Rectal smooth muscle tissue (tissue), 1 donor: ENCODE measurements at regions not wholly inside any gene's neighbourhood (a gene's known extent, or its start where the extent isn't known, plus 50 kb on each side); places are given as distances from the start of the nearest gene placed in this dataset.

Experiments used
- H3K27ac ChIP-seq: one replicate; pipeline ENCODE4 v1.7.0; 2013; ENCODE audit warnings: low read depth, low read length, inconsistent platforms
- H3K27me3 ChIP-seq: one replicate; pipeline ENCODE4 v1.7.0; 2013; ENCODE audit warnings: low read length; ENCODE audit not compliant: control insufficient read depth, insufficient read depth
- H3K36me3 ChIP-seq: one replicate; pipeline ENCODE4 v1.7.0; 2013; ENCODE audit warnings: low read length; ENCODE audit not compliant: control insufficient read depth, insufficient read depth
- H3K4me1 ChIP-seq: one replicate; pipeline ENCODE4 v1.7.0; 2013; ENCODE audit warnings: low read length; ENCODE audit not compliant: control insufficient read depth, insufficient read depth
- H3K4me3 ChIP-seq: one replicate; pipeline ENCODE4 v1.7.0; 2013; ENCODE audit warnings: low read length
- H3K9ac ChIP-seq: one replicate; pipeline ENCODE4 v1.7.0; 2013; ENCODE audit warnings: low read length

- no peak overlapping the region for H3K4me3 ChIP-seq
- H3K27me3 ChIP-seq = peaks cover 1% of the 10 kb centered on the region
- no peak overlapping the region for H3K9ac ChIP-seq
- peaks cover 23% of the 10 kb centered on the region for H3K4me1 ChIP-seq
- no peaks in the 10 kb centered on the region for H3K36me3 ChIP-seq
- no peak overlapping the region for H3K27ac ChIP-seq
Measured at GRCh38 chr3:56994391-56994790, 66.1 kb upstream of the SPATA12 start.

GRCh38 chr3:56990641-56991015, 69.8 kb upstream of the SPATA12 start:
- H3K27me3 ChIP-seq = peaks cover 4% of the 10 kb centered on the region
- H3K27ac ChIP-seq = no peak overlapping the region
- H3K4me3 ChIP-seq = no peak overlapping the region
- H3K36me3 ChIP-seq = no peaks in the 10 kb centered on the region
- no peak overlapping the region for H3K9ac ChIP-seq
- H3K4me1 ChIP-seq = peaks cover 13% of the 10 kb centered on the region

GRCh38 chr3:56989977-56990640, 70.4 kb upstream of the SPATA12 start:
- Histone ChIP-seq H3K4me1 (peaks cover 13% of the 10 kb centered on the region), H3K27ac (no peak overlapping the region), H3K9ac (no peak overlapping the region), H3K27me3 (peaks cover 4% of the 10 kb centered on the region), H3K36me3 (no peaks in the 10 kb centered on the region), H3K4me3 (no peak overlapping the region)

GRCh38 chr3:56989169-56989976, 71.1 kb upstream of the SPATA12 start:
- Histone ChIP-seq H3K27ac (peak overlapping the region; percentile 8), H3K36me3 (no peaks in the 10 kb centered on the region), H3K9ac (no peak overlapping the region), H3K4me3 (peak overlapping the region; percentile 21), H3K4me1 (peaks cover 13% of the 10 kb centered on the region), H3K27me3 (peaks cover 4% of the 10 kb centered on the region)

- H3K36me3 ChIP-seq = no peaks in the 10 kb centered on the region
- peaks cover 4% of the 10 kb centered on the region for H3K27me3 ChIP-seq
- H3K27ac ChIP-seq = no peak overlapping the region
- no peak overlapping the region for H3K4me3 ChIP-seq
- no peak overlapping the region for H3K9ac ChIP-seq
- H3K4me1 ChIP-seq = peaks cover 13% of the 10 kb centered on the region
Measured at GRCh38 chr3:56988458-56989168, 71.9 kb upstream of the SPATA12 start.

- H3K27ac ChIP-seq = no peak overlapping the region
- no peaks in the 10 kb centered on the region for H3K36me3 ChIP-seq
- peaks cover 4% of the 10 kb centered on the region for H3K27me3 ChIP-seq
- no peak overlapping the region for H3K4me3 ChIP-seq
- no peak overlapping the region for H3K9ac ChIP-seq
- peaks cover 13% of the 10 kb centered on the region for H3K4me1 ChIP-seq
Measured at GRCh38 chr3:56987238-56987895, 73.1 kb upstream of the SPATA12 start.

- H3K27me3 ChIP-seq = peaks cover 4% of the 10 kb centered on the region
- H3K9ac ChIP-seq = no peak overlapping the region
- H3K27ac ChIP-seq = no peak overlapping the region
- H3K4me3 ChIP-seq = no peak overlapping the region
- H3K4me1 ChIP-seq = peaks cover 13% of the 10 kb centered on the region
- H3K36me3 ChIP-seq = no peaks in the 10 kb centered on the region
Measured at GRCh38 chr3:56986347-56986746, 74.1 kb upstream of the SPATA12 start.

GRCh38 chr3:56985878-56986277, 74.6 kb upstream of the SPATA12 start:
- no peak overlapping the region for H3K9ac ChIP-seq
- H3K27ac ChIP-seq = no peak overlapping the region
- H3K27me3 ChIP-seq = peaks cover 4% of the 10 kb centered on the region
- no peaks in the 10 kb centered on the region for H3K36me3 ChIP-seq
- no peak overlapping the region for H3K4me3 ChIP-seq
- peaks cover 13% of the 10 kb centered on the region for H3K4me1 ChIP-seq

GRCh38 chr3:56985460-56985859, 75.0 kb upstream of the SPATA12 start:
- no peak overlapping the region for H3K27ac ChIP-seq
- H3K27me3 ChIP-seq = peaks cover 4% of the 10 kb centered on the region
- H3K4me1 ChIP-seq = peaks cover 13% of the 10 kb centered on the region
- H3K36me3 ChIP-seq = no peaks in the 10 kb centered on the region
- H3K4me3 ChIP-seq = no peak overlapping the region
- H3K9ac ChIP-seq = no peak overlapping the region

- H3K27ac ChIP-seq = no peak overlapping the region
- H3K27me3 ChIP-seq = no peaks in the 10 kb centered on the region
- no peaks in the 10 kb centered on the region for H3K36me3 ChIP-seq
- H3K4me1 ChIP-seq = peaks cover 4% of the 10 kb centered on the region
- no peak overlapping the region for H3K4me3 ChIP-seq
- H3K9ac ChIP-seq = no peak overlapping the region
Measured at GRCh38 chr3:56983427-56983826, 77.0 kb upstream of the SPATA12 start.

GRCh38 chr3:56981445-56982230, 78.8 kb upstream of the SPATA12 start:
- Histone ChIP-seq H3K4me3 (no peak overlapping the region), H3K4me1 (peaks cover 2% of the 10 kb centered on the region), H3K27ac (no peak overlapping the region), H3K9ac (no peak overlapping the region), H3K27me3 (no peaks in the 10 kb centered on the region), H3K36me3 (no peaks in the 10 kb centered on the region)
